IMR-90 (cell line): ENCODE measurements at regions not wholly inside any gene's neighbourhood (a gene's known extent, or its start where the extent isn't known, plus 50 kb on each side); places are given as distances from the start of the nearest gene placed in this dataset.

Experiments used
- ATAC-seq: fragments of 200-7000 bp; cut with Tn5 transposase; 2 replicates; pipeline ENCODE4 v1.9.1; 2020; ENCODE audit warnings: low read depth, mild to moderate bottlenecking, moderate library complexity
- BruUV-seq: library from RNA; stranded (reverse); fragments of 400-500 nt; replicated peaks from 2 replicates; lab custom pipeline; 2021; lab: Mats Ljungman, UMichigan
- CTCF ChIA-PET: fragments of 300-600 bp; formaldehyde crosslinking; extraction: SDS; loops from one replicate; lab custom pipeline; 2021; ENCODE audit warnings: antibody characterized with exemption; lab: Yijun Ruan, JAX
- POLR2A ChIA-PET: fragments of 300-600 bp; sonication (Branson Sonifier 250); formaldehyde crosslinking; loops from one replicate; lab custom pipeline; 2022; ENCODE audit warnings: antibody characterized with exemption; ENCODE audit not compliant: unreplicated experiment; lab: Charles Lee
- DNase-seq: peaks from one replicate; pipeline ENCODE4 v3.0.0; 2013
- H2AFZ ChIP-seq: replicated peaks from 2 replicates; pipeline ENCODE3; 2013; ENCODE audit warnings: low read length, mild to moderate bottlenecking; ENCODE audit not compliant: poor library complexity
- H2AK5ac ChIP-seq: 2 replicates; pipeline ENCODE4 v1.6.1; 2013; ENCODE audit warnings: low read depth, low read length, inconsistent platforms
- H2AK9ac ChIP-seq: replicated peaks from 2 replicates; pipeline ENCODE3; 2013; ENCODE audit warnings: mild to moderate bottlenecking, low read depth, low read length, moderate library complexity; ENCODE audit not compliant: poor library complexity
- H2BK120ac ChIP-seq: 2 replicates; pipeline ENCODE4 v1.6.1; 2013; ENCODE audit warnings: low read depth, low read length, inconsistent platforms
- H2BK15ac ChIP-seq: 3 replicates; pipeline ENCODE4 v1.6.1; 2013; ENCODE audit warnings: low read depth, low read length, inconsistent platforms
- H2BK20ac ChIP-seq: 2 replicates; pipeline ENCODE4 v1.6.1; 2013; ENCODE audit warnings: low read depth, mild to moderate bottlenecking, inconsistent platforms, low read length, moderate library complexity
- H2BK5ac ChIP-seq: 2 replicates; pipeline ENCODE4 v1.6.1; 2013; ENCODE audit warnings: mild to moderate bottlenecking, low read depth, low read length, inconsistent platforms; ENCODE audit not compliant: poor library complexity, severe bottlenecking
- H3K14ac ChIP-seq: replicated peaks from 2 replicates; pipeline ENCODE4 v1.6.1; 2013; ENCODE audit warnings: low read depth, low read length, inconsistent platforms
- H3K18ac ChIP-seq: 2 replicates; pipeline ENCODE4 v1.6.1; 2013; ENCODE audit warnings: low read depth, low read length, control low read depth
- H3K23ac ChIP-seq: 2 replicates; pipeline ENCODE4 v1.6.1; 2013; ENCODE audit warnings: low read depth, low read length, inconsistent platforms
- H3K27ac ChIP-seq: 2 replicates; pipeline ENCODE4 v1.5.1; 2013; ENCODE audit warnings: mild to moderate bottlenecking, control low read depth, low read length; ENCODE audit not compliant: insufficient read depth
- H3K27me3 ChIP-seq: 2 replicates; pipeline ENCODE4 v1.6.1; 2013; ENCODE audit warnings: low read length; ENCODE audit not compliant: control insufficient read depth, insufficient read depth
- H3K36me3 ChIP-seq: 2 replicates; pipeline ENCODE4 v1.6.1; 2013; ENCODE audit warnings: low read length, mixed read lengths; ENCODE audit not compliant: control insufficient read depth, insufficient read depth
- H3K4ac ChIP-seq: 2 replicates; pipeline ENCODE4 v1.6.1; 2013; ENCODE audit warnings: low read depth, low read length, inconsistent platforms
- H3K4me1 ChIP-seq: 2 replicates; pipeline ENCODE4 v1.6.1; 2013; ENCODE audit warnings: low read length, mixed read lengths; ENCODE audit not compliant: control insufficient read depth, insufficient read depth
- H3K4me2 ChIP-seq: 2 replicates; pipeline ENCODE4 v1.6.1; 2013; ENCODE audit warnings: low read depth, mild to moderate bottlenecking, control low read depth, low read length, moderate library complexity
- H3K4me3 ChIP-seq: 2 replicates; pipeline ENCODE4 v1.5.1; 2013; ENCODE audit warnings: low read depth, mild to moderate bottlenecking, control low read depth, low read length, moderate library complexity; ENCODE audit not compliant: insufficient read depth
- H3K56ac ChIP-seq: 2 replicates; pipeline ENCODE4 v1.6.1; 2013; ENCODE audit warnings: low read length, inconsistent platforms; ENCODE audit not compliant: insufficient read depth; ENCODE audit errors: extremely low read depth
- H3K79me1 ChIP-seq, 2 experiments: 2 replicates each; pipeline ENCODE4 v1.6.1; 2013; ENCODE audit warnings: low read length in 2 of 2, inconsistent platforms in 1 of 2, low read depth in 1 of 2
- H3K9ac ChIP-seq: 2 replicates; pipeline ENCODE4 v1.6.1; 2013; ENCODE audit warnings: low read depth, low read length, control low read depth
- H3K9me1 ChIP-seq: 2 replicates; pipeline ENCODE4 v1.6.1; 2013; ENCODE audit warnings: low read length, inconsistent platforms; ENCODE audit not compliant: insufficient read depth
- H3K9me3 ChIP-seq: 2 replicates; pipeline ENCODE4 v1.6.1; 2013; ENCODE audit warnings: low read length; ENCODE audit not compliant: control insufficient read depth, insufficient read depth
- H4K20me1 ChIP-seq: 2 replicates; pipeline ENCODE4 v1.6.1; 2013; ENCODE audit warnings: low read length, inconsistent platforms; ENCODE audit not compliant: insufficient read depth
- H4K5ac ChIP-seq: 2 replicates; pipeline ENCODE4 v1.6.1; 2013; ENCODE audit warnings: mild to moderate bottlenecking, low read depth, low read length, control low read depth
- H4K8ac ChIP-seq, 2 experiments: 2 replicates each; pipeline ENCODE4 v1.6.1; 2013; ENCODE audit warnings: low read depth in 2 of 2, low read length in 2 of 2, control low read depth in 1 of 2, inconsistent platforms in 1 of 2
- H4K91ac ChIP-seq: 2 replicates; pipeline ENCODE4 v1.6.1; 2013; ENCODE audit warnings: low read depth, low read length, inconsistent platforms; ENCODE audit not compliant: insufficient read depth
- BHLHE40 ChIP-seq: fragments of 150-350 bp; IDR thresholded peaks from 2 replicates; pipeline ENCODE4 v1.6.1; 2016; ENCODE audit warnings: mild to moderate bottlenecking, low read depth, low read length
- CEBPB ChIP-seq: IDR thresholded peaks from 2 replicates; pipeline ENCODE4 v1.6.1; 2012; ENCODE audit warnings: low read depth, low read length, improper control_type of control experiment
- CHD1 ChIP-seq: IDR thresholded peaks from 2 replicates; pipeline ENCODE4 v1.6.1; 2012; ENCODE audit warnings: low read depth, low read length, improper control_type of control experiment
- CTCF ChIP-seq: conservative IDR thresholded peaks from 2 replicates; pipeline ENCODE4 v1.5.1; 2012; ENCODE audit warnings: mild to moderate bottlenecking, low read depth, low read length, improper control_type of control experiment
- ELK1 ChIP-seq: fragments of 150-350 bp; IDR thresholded peaks from 2 replicates; pipeline ENCODE4 v1.6.1; 2016; ENCODE audit warnings: low read depth, mild to moderate bottlenecking, low read length, moderate library complexity, borderline replicate concordance
- FOS ChIP-seq: fragments of 150-350 bp; IDR thresholded peaks from 2 replicates; pipeline ENCODE4 v1.6.1; 2016; ENCODE audit warnings: low read depth, low read length
- MAFK ChIP-seq: IDR thresholded peaks from 2 replicates; pipeline ENCODE4 v1.6.1; 2012; ENCODE audit warnings: low read depth, low read length, improper control_type of control experiment
- MAZ ChIP-seq: IDR thresholded peaks from 2 replicates; pipeline ENCODE4 v1.6.1; 2012; ENCODE audit warnings: low read depth, mild to moderate bottlenecking, low read length, improper control_type of control experiment, moderate library complexity, borderline replicate concordance
- MXI1 ChIP-seq: IDR thresholded peaks from 2 replicates; pipeline ENCODE4 v1.6.1; 2012; ENCODE audit warnings: low read depth, mild to moderate bottlenecking, low read length, moderate library complexity, borderline replicate concordance
- NFE2L2 ChIP-seq: fragments of 150-350 bp; IDR thresholded peaks from 2 replicates; pipeline ENCODE4 v1.6.1; 2016; ENCODE audit warnings: low read depth, mild to moderate bottlenecking, low read length
- POLR2A ChIP-seq: IDR thresholded peaks from 2 replicates; pipeline ENCODE4 v1.6.1; 2012; ENCODE audit warnings: mild to moderate bottlenecking, low read depth, low read length
- RAD21 ChIP-seq: IDR thresholded peaks from 2 replicates; pipeline ENCODE4 v1.6.1; 2012; ENCODE audit warnings: low read length, improper control_type of control experiment
- RCOR1 ChIP-seq: IDR thresholded peaks from 2 replicates; pipeline ENCODE4 v1.6.1; 2012; ENCODE audit warnings: mild to moderate bottlenecking, low read length, improper control_type of control experiment; ENCODE audit not compliant: insufficient replicate concordance
- RFX5 ChIP-seq: IDR thresholded peaks from 2 replicates; pipeline ENCODE4 v1.8.0; 2012; ENCODE audit warnings: low read depth, mild to moderate bottlenecking, low read length, moderate library complexity
- SMC3 ChIP-seq: fragments of 150-350 bp; IDR thresholded peaks from 2 replicates; pipeline ENCODE4 v1.6.1; 2016; ENCODE audit warnings: low read depth, mild to moderate bottlenecking, antibody characterized with exemption, low read length, moderate library complexity
- USF2 ChIP-seq: fragments of 150-350 bp; IDR thresholded peaks from 2 replicates; pipeline ENCODE4 v1.6.1; 2017; ENCODE audit warnings: mild to moderate bottlenecking, antibody characterized with exemption, low read length, low read depth
- WGBS, 2 experiments: methylation state at CpG; one replicate each; pipeline versions ENCODE4 v1.1.5 to v1.1.7; 2013; ENCODE audit warnings: missing lambda C conversion rate in 2 of 2; ENCODE audit not compliant: insufficient read length in 1 of 2; ENCODE audit errors: extremely low coverage in 2 of 2; 5-methylcytosine and 5-hydroxymethylcytosine counted together
- dilution Hi-C: fragments of 300-500 bp; cut with HindIII; formaldehyde crosslinking; loops from one replicate; pipeline ENCODE4 v1.14.3; 2018; ENCODE audit warnings: low sequenced_read_pairs; ENCODE audit not compliant: unreplicated experiment
- in situ Hi-C: fragments of 300-500 bp; cut with MboI; formaldehyde crosslinking; loops from 3 replicates; pipeline ENCODE4 v1.14.3; 2019; ENCODE audit warnings: low sequenced_read_pairs, inconsistent platforms, mixed read lengths
- intact Hi-C: fragments of 100-400 bp; cut with micrococcal nuclease; formaldehyde crosslinking; loops from 2 replicates; pipeline ENCODE4 v1.10.0; 2022

- Histone ChIP-seq H3K4me1 (no peaks in the 10 kb centered on the region), H2AK9ac (no peak overlapping the region), H3K4me3 (no peak overlapping the region), H3K9me1 (no peaks in the 10 kb centered on the region), H3K23ac (no peak overlapping the region), H3K9ac (no peak overlapping the region), H4K5ac (no peak overlapping the region), H4K20me1 (no peaks in the 10 kb centered on the region), H3K36me3 (no peaks in the 10 kb centered on the region), H2AK5ac (no peak overlapping the region), H4K8ac (no peak overlapping the region), H3K4ac (no peak overlapping the region), H2BK20ac (no peak overlapping the region), H2BK15ac (no peak overlapping the region), H3K79me1 (no peaks in the 10 kb centered on the region), H3K18ac (no peak overlapping the region), H2BK120ac (no peak overlapping the region), H2BK5ac (no peak overlapping the region), H3K14ac (no peak overlapping the region), H4K91ac (no peak overlapping the region), H3K4me2 (no peak overlapping the region), H3K9me3 (no peaks in the 10 kb centered on the region), H2AFZ (no peak overlapping the region), H3K27me3 (peaks cover 13% of the 10 kb centered on the region), H3K27ac (no peak overlapping the region), H3K56ac (no peak overlapping the region)
- intact Hi-C loops (no loop called here), in situ Hi-C loops (loop anchor here (25.0 kb wide), 1 partner anchor 348 kb away; the partner anchor contains the start of gene FYB1), dilution Hi-C loops (no loop called here)
- WGBS, 2 experiments = 50 to 100% methylated on average over 1 of the region's 2 CpGs
- TF ChIP-seq SMC3 = no peak
- no peak for TF ChIP-seq CHD1
- TF ChIP-seq CEBPB = no peak
- TF ChIP-seq CTCF = no peak
- no peak for TF ChIP-seq BHLHE40
- TF ChIP-seq RFX5 = no peak
- TF ChIP-seq NFE2L2 = no peak
- no peak for TF ChIP-seq RAD21
- TF ChIP-seq MAZ = no peak
- no peak for TF ChIP-seq ELK1
- no peak for TF ChIP-seq FOS
- TF ChIP-seq RCOR1 = no peak
- no peak for TF ChIP-seq MAFK
- no peak for TF ChIP-seq USF2
- no peak for TF ChIP-seq MXI1
- no peak for TF ChIP-seq POLR2A
- ATAC-seq (no peak), DNase-seq (no peak)
- POLR2A ChIA-PET = no interaction called here
- no TSS peak for BruUV-seq
- CTCF ChIA-PET = no interaction called here
These were observed 135.1 kb upstream of the DAB2 start for GRCh38 chr5:39559923-39560322.
